Mesenchymal stem cell (in vitro differentiated cells and primary cell): ENCODE measurements at regions not wholly inside any gene's neighbourhood (a gene's known extent, or its start where the extent isn't known, plus 50 kb on each side); places are given as distances from the start of the nearest gene placed in this dataset.
"Not testable (repeated sequence)": the region's sequence is repeated elsewhere in the genome, so short reads cannot be mapped to it uniquely, and the experiment has no call there.

Experiments
- DNase-seq: peaks from one replicate; pipeline ENCODE4 v3.0.0-alpha.2; 2013
- H2AFZ ChIP-seq: one replicate; pipeline ENCODE4 v1.6.1; 2013; ENCODE audit warnings: low read depth, mild to moderate bottlenecking, control low read depth, inconsistent platforms, low read length, moderate library complexity
- H2AK5ac ChIP-seq: 2 replicates; pipeline ENCODE4 v1.6.1; 2013; ENCODE audit warnings: low read length, moderate library complexity, mild to moderate bottlenecking, inconsistent platforms; ENCODE audit not compliant: severe bottlenecking
- H2BK120ac ChIP-seq: one replicate; pipeline ENCODE4 v1.6.1; 2013; ENCODE audit warnings: low read depth, mild to moderate bottlenecking, inconsistent platforms, low read length, moderate library complexity
- H2BK12ac ChIP-seq, 2 experiments: one replicate each; pipeline ENCODE4 v1.6.1; 2013; ENCODE audit warnings: inconsistent platforms in 2 of 2, low read length in 2 of 2, mild to moderate bottlenecking in 2 of 2, moderate library complexity in 2 of 2, control low read depth in 1 of 2
- H2BK15ac ChIP-seq: one replicate; pipeline ENCODE4 v1.6.1; 2013; ENCODE audit warnings: mild to moderate bottlenecking, low read depth, inconsistent platforms; ENCODE audit not compliant: poor library complexity, severe bottlenecking
- H2BK5ac ChIP-seq: 2 replicates; pipeline ENCODE4 v1.6.1; 2013; ENCODE audit warnings: low read depth, mild to moderate bottlenecking, low read length, control low read depth, inconsistent platforms; ENCODE audit not compliant: poor library complexity, severe bottlenecking
- H3K14ac ChIP-seq, 2 experiments: one replicate each; pipeline ENCODE4 v1.6.1; 2013; ENCODE audit warnings: inconsistent platforms in 2 of 2, low read length in 2 of 2, control low read depth in 1 of 2, mild to moderate bottlenecking in 1 of 2, moderate library complexity in 1 of 2
- H3K18ac ChIP-seq, 2 experiments: one replicate each; pipeline ENCODE4 v1.6.1; 2013; ENCODE audit warnings: inconsistent platforms in 2 of 2, low read length in 2 of 2, control low read depth in 1 of 2, low read depth in 1 of 2, mild to moderate bottlenecking in 1 of 2
- H3K23ac ChIP-seq, 2 experiments: one replicate each; pipeline ENCODE4 v1.6.1; 2013; ENCODE audit warnings: inconsistent platforms in 2 of 2, low read length in 2 of 2, mild to moderate bottlenecking in 2 of 2, moderate library complexity in 2 of 2, control low read depth in 1 of 2
- H3K27ac ChIP-seq: 2 replicates; pipeline ENCODE4 v1.5.1; 2013; ENCODE audit warnings: mild to moderate bottlenecking, moderate library complexity, low read length, control low read depth, inconsistent platforms; ENCODE audit not compliant: poor library complexity, severe bottlenecking
- H3K27me3 ChIP-seq, 2 experiments: 2 replicates each; pipeline versions ENCODE4 v1.6.1 to v1.7.0; 2013; ENCODE audit warnings: low read length in 2 of 2, mild to moderate bottlenecking in 2 of 2, moderate library complexity in 2 of 2, control low read depth in 1 of 2, inconsistent platforms in 1 of 2; ENCODE audit not compliant: control insufficient read depth in 1 of 2, insufficient read depth in 1 of 2
- H3K36me3 ChIP-seq, 2 experiments: 2 replicates each; pipeline versions ENCODE4 v1.6.1 to v1.7.0; 2013; ENCODE audit warnings: low read length in 2 of 2, control low read depth in 1 of 2, inconsistent platforms in 1 of 2, low read depth in 1 of 2, mild to moderate bottlenecking in 1 of 2; ENCODE audit not compliant: insufficient read depth in 2 of 2, control insufficient read depth in 1 of 2
- H3K4ac ChIP-seq, 2 experiments: one replicate each; pipeline ENCODE4 v1.6.1; 2013; ENCODE audit warnings: inconsistent platforms in 2 of 2, low read length in 2 of 2, mild to moderate bottlenecking in 2 of 2, moderate library complexity in 2 of 2, control low read depth in 1 of 2, low read depth in 1 of 2
- H3K4me1 ChIP-seq: 2 replicates; pipeline ENCODE4 v1.6.1; 2013; ENCODE audit warnings: low read depth, low read length, control low read depth; ENCODE audit not compliant: control insufficient read depth, insufficient read depth
- H3K4me2 ChIP-seq: 2 replicates; pipeline ENCODE4 v1.6.1; 2013; ENCODE audit warnings: low read length, mild to moderate bottlenecking, inconsistent platforms; ENCODE audit not compliant: poor library complexity, severe bottlenecking
- H3K4me3 ChIP-seq, 2 experiments: 2 replicates each; pipeline versions ENCODE4 v1.5.1 to v1.7.0; 2013; ENCODE audit warnings: low read length in 2 of 2, mild to moderate bottlenecking in 2 of 2, control low read depth in 1 of 2, low read depth in 1 of 2; ENCODE audit not compliant: insufficient read depth in 1 of 2
- H3K79me1 ChIP-seq: replicated peaks from 2 replicates; pipeline ENCODE4 v1.6.1; 2013; ENCODE audit warnings: mild to moderate bottlenecking, control low read depth, low read length, inconsistent platforms; ENCODE audit not compliant: poor library complexity, severe bottlenecking
- H3K9ac ChIP-seq: 2 replicates; pipeline ENCODE4 v1.7.0; 2013; ENCODE audit warnings: mild to moderate bottlenecking, low read length, moderate library complexity
- H3K9me3 ChIP-seq: 2 replicates; pipeline ENCODE4 v1.7.0; 2013; ENCODE audit warnings: mild to moderate bottlenecking, low read length; ENCODE audit not compliant: control insufficient read depth
- H4K8ac ChIP-seq: one replicate; pipeline ENCODE4 v1.6.1; 2013; ENCODE audit warnings: inconsistent platforms, mild to moderate bottlenecking, low read length, moderate library complexity
- H4K91ac ChIP-seq: one replicate; pipeline ENCODE4 v1.6.1; 2013; ENCODE audit warnings: mild to moderate bottlenecking, low read length, inconsistent platforms
- WGBS: methylation state at CpG from one replicate; pipeline ENCODE4 v1.1.7; 2013; ENCODE audit warnings: mixed read lengths; 5-methylcytosine and 5-hydroxymethylcytosine counted together

DNA sequence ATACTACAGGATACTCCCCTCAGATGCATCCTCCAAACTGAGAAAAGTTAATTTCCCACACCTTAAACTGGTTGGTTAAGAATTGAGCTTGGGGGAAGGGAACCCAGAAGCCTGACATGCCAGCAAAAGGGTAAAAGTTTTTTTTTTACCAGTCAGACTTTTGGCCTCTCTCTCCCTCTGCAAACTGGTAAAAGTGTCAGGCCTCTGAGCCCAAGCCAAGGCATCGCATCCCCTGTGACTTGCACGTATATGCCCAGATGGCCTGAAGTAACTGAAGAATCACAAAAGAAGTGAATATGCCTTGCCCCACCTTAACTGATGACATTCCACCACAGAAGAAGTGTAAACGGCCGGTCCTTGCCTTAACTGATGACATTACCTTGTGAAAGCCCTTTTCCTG lies 962.3 kb upstream of the GRIA3 start:
- not testable (repeated sequence) for H3K23ac ChIP-seq, H3K4ac ChIP-seq, H4K91ac ChIP-seq, H2AFZ ChIP-seq, H2BK15ac ChIP-seq, H3K79me1 ChIP-seq, DNase-seq, H3K9ac ChIP-seq, H3K27me3 ChIP-seq, H3K36me3 ChIP-seq, H3K4me3 ChIP-seq, H3K14ac ChIP-seq, H3K4me2 ChIP-seq, H2AK5ac ChIP-seq, H3K27ac ChIP-seq, H3K18ac ChIP-seq, H4K8ac ChIP-seq, H2BK120ac ChIP-seq, H2BK5ac ChIP-seq, H3K9me3 ChIP-seq, H2BK12ac ChIP-seq, H3K4me1 ChIP-seq
- 0% methylated on average over 2 of the region's 4 CpGs for WGBS

DNA sequence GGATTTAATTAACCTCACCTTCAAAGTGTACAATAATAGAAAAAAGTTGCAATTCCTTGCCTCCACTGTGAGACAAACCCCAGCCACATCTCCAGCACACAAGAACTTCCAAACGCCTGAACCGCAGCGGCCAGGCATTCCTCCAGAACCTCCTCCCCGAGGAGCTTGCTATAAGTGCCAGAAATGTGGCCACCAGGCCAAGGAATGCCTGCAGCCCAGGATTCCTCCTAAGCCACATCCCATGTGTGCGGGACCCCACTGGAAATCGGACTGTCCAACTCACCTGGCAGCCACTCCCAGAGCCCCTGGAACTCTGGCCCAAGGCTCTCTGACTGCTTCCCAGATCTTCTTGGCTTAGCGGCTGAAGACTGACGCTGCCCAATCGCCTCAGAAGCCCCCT lies 959.9 kb upstream of the GRIA3 start:
- not testable (repeated sequence) for H3K4me1 ChIP-seq, H3K4me3 ChIP-seq, H3K27me3 ChIP-seq, H3K4ac ChIP-seq, H2BK15ac ChIP-seq, H2BK5ac ChIP-seq, H2AFZ ChIP-seq, H3K27ac ChIP-seq, H3K79me1 ChIP-seq, H2AK5ac ChIP-seq, H3K9ac ChIP-seq, H3K9me3 ChIP-seq, H3K18ac ChIP-seq, H4K8ac ChIP-seq, DNase-seq, H3K4me2 ChIP-seq, H4K91ac ChIP-seq, H3K36me3 ChIP-seq, H2BK120ac ChIP-seq, H3K14ac ChIP-seq, H2BK12ac ChIP-seq, H3K23ac ChIP-seq
- 20% methylated on average over 1 of the region's 9 CpGs for WGBS

DNA sequence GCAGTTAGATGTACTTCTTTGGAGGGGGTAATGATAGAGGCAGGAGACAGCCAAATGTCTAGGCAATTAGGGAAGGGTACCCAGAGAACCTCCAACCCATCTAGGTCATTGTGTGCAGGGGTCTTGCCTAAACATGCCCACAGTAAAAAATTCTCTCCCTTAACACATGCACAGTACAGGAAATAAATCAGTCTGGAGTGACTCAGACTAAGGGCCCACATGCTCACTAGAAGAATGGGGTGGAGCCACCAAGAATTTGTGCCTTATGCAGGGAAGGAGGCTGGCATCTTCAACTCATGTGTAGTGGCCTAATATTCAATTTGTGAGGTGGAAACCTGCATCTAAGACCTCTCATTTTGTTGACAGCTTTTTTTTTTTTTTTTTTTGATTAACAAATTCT lies 945.3 kb upstream of the GRIA3 start:
- peaks cover 4% of the 10 kb centered on the region for H3K9me3 ChIP-seq
- H4K91ac ChIP-seq = no peak overlapping the region
- H3K14ac ChIP-seq = no peak overlapping the region
- H3K23ac ChIP-seq = no peak overlapping the region
- H3K27me3 ChIP-seq = no peaks in the 10 kb centered on the region
- no peak overlapping the region for H2AFZ ChIP-seq
- no peaks in the 10 kb centered on the region for H3K79me1 ChIP-seq
- no peak overlapping the region for H2BK15ac ChIP-seq
- H3K4me2 ChIP-seq = no peak overlapping the region
- no peak overlapping the region for H2BK120ac ChIP-seq
- H3K4me3 ChIP-seq = no peak overlapping the region
- H3K4me1 ChIP-seq = no peaks in the 10 kb centered on the region
- H2BK5ac ChIP-seq = no peak overlapping the region
- H3K4ac ChIP-seq = no peak overlapping the region
- H3K36me3 ChIP-seq = no peaks in the 10 kb centered on the region
- no peak for DNase-seq
- no peak overlapping the region for H2AK5ac ChIP-seq
- H2BK12ac ChIP-seq = no peak overlapping the region
- no peak overlapping the region for H3K18ac ChIP-seq
- H3K27ac ChIP-seq = no peak overlapping the region
- H3K9ac ChIP-seq = no peak overlapping the region
- H4K8ac ChIP-seq = no peak overlapping the region

GRCh38 chrX:122241959-122242358 lies 942.1 kb upstream of the GRIA3 start:
- Histone ChIP-seq H3K36me3 (no peaks in the 10 kb centered on the region), H3K27me3 (no peaks in the 10 kb centered on the region), H2AK5ac (no peak overlapping the region), H3K4ac (no peak overlapping the region), H3K23ac (no peak overlapping the region), H3K79me1 (no peaks in the 10 kb centered on the region), H2BK120ac (no peak overlapping the region), H2BK5ac (no peak overlapping the region), H2BK15ac (no peak overlapping the region), H4K91ac (no peak overlapping the region), H3K9ac (no peak overlapping the region), H2AFZ (no peak overlapping the region), H3K27ac (no peak overlapping the region), H3K4me1 (no peaks in the 10 kb centered on the region), H2BK12ac (no peak overlapping the region), H4K8ac (no peak overlapping the region), H3K18ac (no peak overlapping the region), H3K4me2 (no peak overlapping the region), H3K14ac (no peak overlapping the region), H3K4me3 (no peak overlapping the region), H3K9me3 (peaks cover 4% of the 10 kb centered on the region)
- DNase-seq = no peak
- WGBS = 77% methylated on average over 7 of the region's 7 CpGs
